GM23338 (cell line): ENCODE measurements at regions not wholly inside any gene's neighbourhood (a gene's known extent, or its start where the extent isn't known, plus 50 kb on each side); places are given as distances from the start of the nearest gene placed in this dataset.

Experiments
- ATAC-seq: fragments of 200-7000 bp; cut with Tn5 transposase; 3 replicates; pipeline ENCODE4 v1.9.1; 2020
- DNase-seq: peaks from one replicate; pipeline ENCODE4 v3.0.0-alpha.2; 2015; ENCODE audit warnings: low spot score
- H2AFZ ChIP-seq: fragments of 200-600 bp; sonication (generic); 2 replicates; pipeline ENCODE4 v1.8.0; 2016; ENCODE audit warnings: antibody characterized with exemption, mild to moderate bottlenecking, moderate library complexity
- H3F3A ChIP-seq: fragments of 200-600 bp; sonication (generic); replicated peaks from 2 replicates; pipeline ENCODE4 v1.8.0; 2017; ENCODE audit warnings: antibody characterized with exemption, mixed run types, low read depth
- H3K27ac ChIP-seq: fragments of 200-600 bp; sonication (generic); 2 replicates; pipeline ENCODE4 v1.6.1; 2016; ENCODE audit warnings: low read depth
- H3K27me3 ChIP-seq: fragments of 200-600 bp; sonication (generic); 2 replicates; pipeline ENCODE4 v1.8.0; 2016; ENCODE audit warnings: mild to moderate bottlenecking, mixed run types, moderate library complexity; ENCODE audit not compliant: insufficient read depth
- H3K36me3 ChIP-seq: fragments of 200-600 bp; sonication (generic); 2 replicates; pipeline ENCODE4 v1.8.0; 2016; ENCODE audit warnings: mild to moderate bottlenecking; ENCODE audit not compliant: insufficient read depth
- H3K4me1 ChIP-seq: fragments of 200-600 bp; sonication (generic); 2 replicates; pipeline ENCODE4 v1.8.0; 2016; ENCODE audit warnings: mild to moderate bottlenecking, moderate library complexity; ENCODE audit not compliant: insufficient read depth
- H3K4me2 ChIP-seq: fragments of 200-600 bp; sonication (generic); 2 replicates; pipeline ENCODE4 v1.7.1; 2017; ENCODE audit warnings: mixed run types
- H3K4me3 ChIP-seq: fragments of 200-600 bp; sonication (generic); 2 replicates; pipeline ENCODE4 v1.6.1; 2016; ENCODE audit warnings: mixed run types
- H3K79me2 ChIP-seq: fragments of 200-600 bp; sonication (generic); replicated peaks from 2 replicates; pipeline ENCODE4 v1.8.0; 2017; ENCODE audit warnings: mild to moderate bottlenecking; ENCODE audit not compliant: insufficient read depth
- H3K9me2 ChIP-seq: fragments of 200-600 bp; sonication (generic); 2 replicates; pipeline ENCODE4 v1.8.0; 2017; ENCODE audit not compliant: insufficient read depth
- H4K20me1 ChIP-seq: fragments of 200-600 bp; sonication (generic); replicated peaks from 2 replicates; pipeline ENCODE4 v1.8.0; 2017; ENCODE audit warnings: mild to moderate bottlenecking; ENCODE audit not compliant: insufficient read depth
- H3K27ac Mint-ChIP-seq: 2 replicates; pipeline ENCODE4 v1.8.0; 2020; ENCODE audit warnings: inconsistent platforms, mild to moderate bottlenecking, moderate library complexity, mixed read lengths
- H3K27me3 Mint-ChIP-seq: 3 replicates; pipeline ENCODE4 v1.8.0; 2022; ENCODE audit warnings: low read depth, mild to moderate bottlenecking, moderate library complexity, mixed read lengths, inconsistent platforms; ENCODE audit not compliant: insufficient read depth, poor library complexity
- H3K36me3 Mint-ChIP-seq: 3 replicates; pipeline ENCODE4 v1.8.0; 2021; ENCODE audit warnings: low read depth, mild to moderate bottlenecking, inconsistent platforms, moderate library complexity, mixed read lengths
- H3K4me1 Mint-ChIP-seq: 3 replicates; pipeline ENCODE4 v1.8.0; 2020; ENCODE audit warnings: mild to moderate bottlenecking, inconsistent platforms, mixed read lengths
- H3K4me3 Mint-ChIP-seq: 3 replicates; pipeline ENCODE4 v1.8.0; 2021; ENCODE audit warnings: moderate library complexity, mild to moderate bottlenecking, inconsistent platforms, mixed read lengths
- H3K9me3 Mint-ChIP-seq: 3 replicates; pipeline ENCODE4 v1.8.0; 2020; ENCODE audit warnings: moderate library complexity, mild to moderate bottlenecking, inconsistent platforms, mixed read lengths
- CREB1 ChIP-seq: fragments of 250-450 bp; sonication (Bioruptor Pico); IDR thresholded peaks from 2 replicates; pipeline ENCODE4 v1.5.0; 2020; ENCODE audit warnings: low read depth, mild to moderate bottlenecking, moderate library complexity
- CTCF ChIP-seq, 2 experiments: fragments of 200-600 bp in 1 of 2; sonication (generic) in 1 of 2; conservative IDR thresholded peaks; 2 replicates each; pipeline versions ENCODE4 v1.5.1 to v1.6.1; 2016 to 2017; ENCODE audit warnings: antibody characterized with exemption in 2 of 2, low read depth in 2 of 2, mild to moderate bottlenecking in 2 of 2, moderate library complexity in 1 of 2
- ETS1 ChIP-seq: IDR thresholded peaks from 2 replicates; pipeline ENCODE4 v1.6.1; 2016; ENCODE audit warnings: antibody characterized with exemption
- EZH2 ChIP-seq: fragments of 200-600 bp; sonication (generic); IDR thresholded peaks from one replicate; pipeline ENCODE4 v1.8.0; 2017; ENCODE audit warnings: antibody characterized with exemption, mild to moderate bottlenecking, low read depth; ENCODE audit not compliant: unreplicated experiment
- EZH2phosphoT487 ChIP-seq: fragments of 200-600 bp; sonication (generic); IDR thresholded peaks from one replicate; pipeline ENCODE4 v1.8.1; 2018; ENCODE audit warnings: antibody characterized with exemption; ENCODE audit not compliant: unreplicated experiment
- JUNB ChIP-seq: IDR thresholded peaks from one replicate; pipeline ENCODE4 v1.6.1; 2016; ENCODE audit warnings: antibody characterized with exemption; ENCODE audit not compliant: unreplicated experiment
- NANOG ChIP-seq: IDR thresholded peaks from 2 replicates; pipeline ENCODE4 v1.6.1; 2016; ENCODE audit warnings: antibody characterized with exemption, borderline replicate concordance
- POLR2AphosphoS5 ChIP-seq: IDR thresholded peaks from 2 replicates; pipeline ENCODE4 v1.6.1; 2016; ENCODE audit warnings: antibody characterized with exemption, low read depth
- REST ChIP-seq: IDR thresholded peaks from one replicate; pipeline ENCODE4 v1.6.1; 2018; ENCODE audit warnings: antibody characterized with exemption; ENCODE audit not compliant: unreplicated experiment
- STAT1 ChIP-seq: IDR thresholded peaks from one replicate; pipeline ENCODE4 v1.6.1; 2016; ENCODE audit warnings: antibody characterized with exemption; ENCODE audit not compliant: unreplicated experiment
- ZNF114 ChIP-seq: fragments of 250-450 bp; sonication (Bioruptor Pico); IDR thresholded peaks from 2 replicates; pipeline ENCODE4 v1.5.0; 2020; ENCODE audit warnings: mild to moderate bottlenecking, moderate library complexity
- ZNF331 ChIP-seq: fragments of 250-450 bp; sonication (Bioruptor Pico); IDR thresholded peaks from 2 replicates; pipeline ENCODE4 v1.5.0; 2020; ENCODE audit warnings: low read depth, mild to moderate bottlenecking, moderate library complexity
- ZNF462 ChIP-seq: fragments of 250-450 bp; sonication (Bioruptor Pico); IDR thresholded peaks from 2 replicates; pipeline ENCODE4 v1.5.0; 2020; ENCODE audit warnings: mild to moderate bottlenecking, moderate library complexity

GRCh38 chr1:221175249-221175648, 296.0 kb downstream of the HLX start:
- no peak overlapping the region for H3K27ac ChIP-seq
- no peak overlapping the region for H3K4me3 Mint-ChIP-seq
- H3K27ac Mint-ChIP-seq: no peak overlapping the region
- TF ChIP-seq EZH2phosphoT487: no peak
- TF ChIP-seq ZNF331 (CRISPR knock-in tag): no peak
- TF ChIP-seq ZNF114 (CRISPR knock-in tag): no peak
- no peak for TF ChIP-seq NANOG
- TF ChIP-seq REST: no peak
- TF ChIP-seq ZNF462 (CRISPR knock-in tag): no peak
- no peak for TF ChIP-seq CREB1 (CRISPR knock-in tag)
- no peak for TF ChIP-seq ETS1
- no peak for TF ChIP-seq STAT1
- TF ChIP-seq CTCF (conservative IDR thresholded peaks at IDR 0.05; ENCODE audit: low read depth in 2 of 2): no peak
- TF ChIP-seq JUNB: no peak
- TF ChIP-seq EZH2: no peak
- no peak for TF ChIP-seq POLR2AphosphoS5
- H2AFZ ChIP-seq: no peak overlapping the region
- H3K36me3 ChIP-seq: no peaks in the 10 kb centered on the region
- H3K9me3 Mint-ChIP-seq: peaks cover 15% of the 10 kb centered on the region
- peaks cover 14% of the 10 kb centered on the region for H3K36me3 Mint-ChIP-seq
- H3K4me2 ChIP-seq: no peak overlapping the region
- peaks cover 2% of the 10 kb centered on the region; the same call in 1 of the 2 replicates for H3K4me1 ChIP-seq
- no peaks in the 10 kb centered on the region for H3F3A ChIP-seq
- no peaks in the 10 kb centered on the region for H3K79me2 ChIP-seq
- H3K4me1 Mint-ChIP-seq: peaks cover 4% of the 10 kb centered on the region; the same call in 2 of the 3 replicates
- no peaks in the 10 kb centered on the region for H3K27me3 Mint-ChIP-seq
- H3K9me2 ChIP-seq: peaks cover 3% of the 10 kb centered on the region; the same call in 1 of the 2 replicates
- no peaks in the 10 kb centered on the region for H4K20me1 ChIP-seq
- H3K27me3 ChIP-seq: no peaks in the 10 kb centered on the region
- no peak for DNase-seq
- no peak overlapping the region for H3K4me3 ChIP-seq
- no peak for ATAC-seq
